ENCODE measurements at regions not wholly inside any gene's neighbourhood (a gene's known extent, or its start where the extent isn't known, plus 50 kb on each side); places are given as distances from the start of the nearest gene placed in this dataset.
A peak's percentile ranks its signal among the peaks of the same experiment; 100 is the strongest.

DNA sequence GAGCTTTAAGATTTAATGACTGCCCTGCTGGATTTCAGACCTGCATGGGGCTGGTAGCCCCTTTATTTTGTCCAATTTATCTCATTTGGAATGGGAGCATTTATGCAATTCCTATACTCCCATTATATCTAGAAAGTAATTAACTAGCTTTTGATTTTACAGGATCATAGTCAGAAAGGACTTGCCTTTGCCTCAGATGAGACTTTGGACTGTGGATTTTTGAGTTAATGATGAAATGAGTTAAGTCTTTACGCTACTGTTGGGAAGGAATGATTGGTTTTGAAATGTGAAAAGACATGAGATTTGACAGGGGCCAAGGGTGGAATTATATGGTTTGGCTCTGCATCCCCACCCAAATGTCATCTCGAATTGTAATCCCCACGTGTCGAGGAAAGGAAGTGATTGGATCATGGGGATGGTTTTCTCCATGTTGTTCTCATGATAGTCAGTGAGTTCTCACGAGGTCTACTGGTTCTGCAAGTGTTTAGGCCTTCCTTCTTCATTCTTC, 213.1 kb upstream of the DCN start:
- Histone ChIP-seq H3K9me3 (ENCODE audit: control insufficient read depth, insufficient read depth, low read length) (no peaks in the 10 kb centered on the region), H3K9ac (ENCODE audit: low read depth, low read length) (no peak overlapping the region), H3K4me3 (ENCODE audit: low read depth, low read length) (no peak overlapping the region), H3K36me3 (ENCODE audit: control insufficient read depth, insufficient read depth, low read length) (no peaks in the 10 kb centered on the region), H3K4me1 (ENCODE audit: control insufficient read depth, insufficient read depth, low read length) (no peaks in the 10 kb centered on the region), H3K27me3 (ENCODE audit: control insufficient read depth, insufficient read depth, low read length) (no peaks in the 10 kb centered on the region)

DNA sequence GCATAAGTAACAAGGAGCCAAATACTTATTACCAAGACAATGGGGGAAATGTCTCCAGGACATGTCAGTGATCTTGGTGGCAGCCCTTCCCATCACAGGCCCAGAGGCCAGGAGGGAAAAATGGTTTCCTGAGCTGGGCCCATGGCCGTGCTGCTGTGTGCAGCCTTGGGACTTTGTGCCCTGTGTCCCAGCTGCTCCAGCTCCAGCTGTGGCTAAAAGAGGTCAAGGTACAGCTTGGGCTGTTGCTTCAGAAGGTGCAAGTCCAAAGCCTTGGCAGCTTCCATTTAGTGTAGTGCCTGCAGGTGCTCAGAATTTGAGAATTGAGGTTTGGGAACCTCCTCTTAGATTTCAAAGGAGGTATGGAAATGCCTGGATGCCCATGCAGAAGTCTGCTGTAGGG, 212.3 kb upstream of the DCN start:
- H3K9ac ChIP-seq (ENCODE audit: low read depth, low read length): no peak overlapping the region

DNA sequence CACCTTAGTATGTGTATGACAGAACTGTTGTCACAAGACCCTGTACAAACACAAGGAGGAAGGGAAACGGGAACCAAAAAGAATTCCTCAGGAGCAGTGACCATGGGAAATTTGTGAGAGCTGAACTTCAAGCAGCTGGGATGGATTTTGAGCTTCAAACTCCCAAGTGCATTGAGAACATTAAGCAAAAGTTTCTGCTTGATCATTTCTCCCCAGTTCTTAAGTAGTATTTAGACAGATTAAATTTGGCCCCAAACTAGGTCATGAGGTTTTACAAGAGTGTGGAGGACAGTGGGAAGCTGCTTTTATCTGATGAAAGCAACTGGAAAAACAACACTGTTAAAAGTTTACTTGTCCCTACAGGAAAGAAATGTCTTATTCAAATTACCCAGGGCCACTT, 206.0 kb upstream of the DCN start:
- H3K4me3 ChIP-seq (ENCODE audit: low read depth, low read length): no peak overlapping the region
- no peaks in the 10 kb centered on the region for H3K27me3 ChIP-seq (ENCODE audit: control insufficient read depth, insufficient read depth, low read length)
- H3K4me1 ChIP-seq (ENCODE audit: control insufficient read depth, insufficient read depth, low read length): no peaks in the 10 kb centered on the region
- no peak overlapping the region for H3K9ac ChIP-seq (ENCODE audit: low read depth, low read length)
- no peaks in the 10 kb centered on the region for H3K36me3 ChIP-seq (ENCODE audit: control insufficient read depth, insufficient read depth, low read length)
- H3K9me3 ChIP-seq (ENCODE audit: control insufficient read depth, insufficient read depth, low read length): no peaks in the 10 kb centered on the region

More for the DNA sequence above, 212.3 kb upstream of the DCN start:
- no peaks in the 10 kb centered on the region for H3K36me3 ChIP-seq (ENCODE audit: control insufficient read depth, insufficient read depth, low read length)
- H3K27me3 ChIP-seq (ENCODE audit: control insufficient read depth, insufficient read depth, low read length): no peaks in the 10 kb centered on the region
- no peaks in the 10 kb centered on the region for H3K9me3 ChIP-seq (ENCODE audit: control insufficient read depth, insufficient read depth, low read length)
- H3K4me1 ChIP-seq (ENCODE audit: control insufficient read depth, insufficient read depth, low read length): no peaks in the 10 kb centered on the region
- H3K4me3 ChIP-seq (ENCODE audit: low read depth, low read length): no peak overlapping the region

DNA sequence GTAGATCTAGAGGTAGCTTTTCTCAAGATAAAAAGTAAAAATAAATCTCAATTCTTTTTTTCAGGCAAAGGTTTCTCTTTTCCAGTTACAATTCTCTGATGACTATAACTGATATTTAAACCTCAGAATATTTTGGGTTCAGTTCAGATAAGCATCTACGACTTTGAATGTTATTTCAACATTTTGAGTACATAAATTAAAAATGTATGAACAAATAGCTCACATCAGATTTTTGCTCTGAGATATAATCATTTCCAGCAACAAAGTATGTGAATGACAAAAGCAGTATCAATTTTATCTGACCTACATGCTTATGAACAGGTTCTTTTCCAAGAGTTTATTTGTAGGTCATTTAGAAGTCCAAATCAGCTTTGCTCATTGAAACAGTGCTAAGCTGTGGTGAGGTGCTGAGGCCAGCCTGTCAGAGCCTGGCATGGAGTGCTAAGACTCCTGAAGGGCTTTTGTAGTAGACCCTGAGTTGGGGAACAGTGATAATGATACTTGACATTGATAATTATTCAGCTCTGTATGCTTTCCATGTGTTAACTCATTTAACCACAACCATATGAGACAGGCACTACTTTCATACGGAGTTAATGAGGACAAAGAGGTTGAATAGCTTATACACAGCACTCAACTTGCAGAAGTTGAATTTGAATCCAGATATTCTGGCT, 205.0 kb upstream of the DCN start:
- Histone ChIP-seq H3K27me3 (ENCODE audit: control insufficient read depth, insufficient read depth, low read length) (no peaks in the 10 kb centered on the region), H3K4me1 (ENCODE audit: control insufficient read depth, insufficient read depth, low read length) (no peaks in the 10 kb centered on the region), H3K9ac (ENCODE audit: low read depth, low read length) (no peak overlapping the region), H3K4me3 (ENCODE audit: low read depth, low read length) (no peak overlapping the region), H3K36me3 (ENCODE audit: control insufficient read depth, insufficient read depth, low read length) (no peaks in the 10 kb centered on the region), H3K9me3 (ENCODE audit: control insufficient read depth, insufficient read depth, low read length) (no peaks in the 10 kb centered on the region)

DNA sequence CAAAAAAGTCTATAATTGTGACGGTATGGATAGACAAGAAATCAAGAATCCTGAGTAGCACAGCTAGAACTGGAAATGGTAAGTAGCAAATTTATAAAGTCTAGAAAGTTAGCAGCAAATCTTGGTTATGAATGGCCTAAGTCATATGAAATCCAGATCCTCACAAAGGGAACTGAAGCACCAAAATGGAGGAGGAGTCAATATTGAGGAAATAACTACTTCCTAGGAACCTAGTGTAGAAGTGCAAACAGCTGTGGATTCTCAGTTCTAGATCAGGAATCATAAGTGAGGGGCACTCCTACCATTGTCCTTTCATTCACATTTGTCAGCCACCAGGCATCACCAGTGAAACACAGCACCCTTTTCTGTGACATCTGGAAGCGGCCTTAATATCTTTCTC, 202.2 kb upstream of the DCN start:
- Histone ChIP-seq H3K4me3 (ENCODE audit: low read depth, low read length) (no peak overlapping the region), H3K27me3 (ENCODE audit: control insufficient read depth, insufficient read depth, low read length) (no peaks in the 10 kb centered on the region), H3K36me3 (ENCODE audit: control insufficient read depth, insufficient read depth, low read length) (no peaks in the 10 kb centered on the region), H3K9me3 (ENCODE audit: control insufficient read depth, insufficient read depth, low read length) (no peaks in the 10 kb centered on the region), H3K4me1 (ENCODE audit: control insufficient read depth, insufficient read depth, low read length) (peaks cover 11% of the 10 kb centered on the region), H3K9ac (ENCODE audit: low read depth, low read length) (no peak overlapping the region)

DNA sequence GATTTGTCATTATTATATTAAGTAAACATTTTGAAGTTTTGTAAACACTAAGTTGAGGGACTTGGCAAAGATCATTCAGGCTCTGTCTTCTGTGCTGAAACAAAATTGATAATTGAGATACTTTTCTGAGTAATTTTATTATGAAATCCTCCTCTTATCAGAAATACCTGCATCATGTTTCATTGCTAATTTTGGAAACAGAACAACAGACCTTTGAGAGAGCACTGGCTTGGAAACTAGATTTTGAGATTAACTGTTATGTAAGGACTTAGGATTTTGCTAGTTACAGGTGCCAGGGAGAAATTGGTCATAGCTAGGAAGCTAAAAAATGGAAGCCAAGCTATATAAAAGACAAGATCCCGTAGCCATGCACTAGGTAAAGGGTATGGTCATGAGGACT, 201.7 kb upstream of the DCN start:
- Histone ChIP-seq H3K36me3 (ENCODE audit: control insufficient read depth, insufficient read depth, low read length) (no peaks in the 10 kb centered on the region), H3K27me3 (ENCODE audit: control insufficient read depth, insufficient read depth, low read length) (no peaks in the 10 kb centered on the region), H3K4me1 (ENCODE audit: control insufficient read depth, insufficient read depth, low read length) (peaks cover 11% of the 10 kb centered on the region), H3K9ac (ENCODE audit: low read depth, low read length) (no peak overlapping the region), H3K4me3 (ENCODE audit: low read depth, low read length) (no peak overlapping the region), H3K9me3 (ENCODE audit: control insufficient read depth, insufficient read depth, low read length) (no peaks in the 10 kb centered on the region)

DNA sequence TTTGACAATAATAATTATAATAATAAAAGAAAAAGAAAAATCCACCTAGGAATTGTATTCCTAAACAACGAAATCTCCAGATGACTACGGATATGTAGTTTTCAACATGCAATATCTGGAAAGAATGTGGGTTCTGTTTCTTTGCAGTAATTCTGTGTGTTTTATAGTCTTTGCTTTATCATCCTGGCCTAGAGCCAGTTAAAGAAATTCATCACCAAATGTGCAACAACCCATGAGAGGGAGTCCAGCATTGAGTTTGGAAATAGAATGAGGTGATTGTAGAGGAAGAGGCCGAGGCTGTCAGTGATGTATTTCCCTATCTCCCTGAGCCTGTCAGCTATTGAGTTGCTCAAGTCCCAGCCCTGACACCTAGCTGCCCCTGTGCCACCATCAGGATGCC, 200.5 kb upstream of the DCN start:
- H3K9me3 ChIP-seq (ENCODE audit: control insufficient read depth, insufficient read depth, low read length): no peaks in the 10 kb centered on the region
- H3K36me3 ChIP-seq (ENCODE audit: control insufficient read depth, insufficient read depth, low read length): no peaks in the 10 kb centered on the region
- no peaks in the 10 kb centered on the region for H3K27me3 ChIP-seq (ENCODE audit: control insufficient read depth, insufficient read depth, low read length)
- H3K4me1 ChIP-seq (ENCODE audit: control insufficient read depth, insufficient read depth, low read length): peaks cover 11% of the 10 kb centered on the region
- H3K9ac ChIP-seq (ENCODE audit: low read depth, low read length): no peak overlapping the region
- H3K4me3 ChIP-seq (ENCODE audit: low read depth, low read length): no peak overlapping the region

DNA sequence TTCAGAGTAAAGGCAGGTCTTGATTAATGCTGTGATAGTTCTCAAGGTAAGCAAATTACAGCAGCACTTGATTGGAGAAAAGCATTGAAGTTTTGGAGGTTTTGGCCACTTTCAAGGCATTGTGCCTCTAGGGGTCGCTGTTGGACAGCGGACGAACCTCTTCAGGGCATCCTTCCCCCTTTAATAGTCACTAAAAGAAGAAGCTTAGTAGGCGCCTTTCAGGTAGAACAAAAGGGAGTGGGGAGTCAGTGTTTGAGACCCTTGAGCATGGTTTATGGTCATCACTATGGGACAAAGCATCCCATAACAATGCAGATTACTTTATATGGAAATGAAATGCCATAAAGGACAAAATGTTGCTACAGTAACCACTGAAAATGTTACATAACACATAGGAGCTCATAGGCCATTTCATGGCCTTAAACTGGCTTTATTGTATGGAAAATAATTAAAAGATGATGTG, 199.5 kb upstream of the DCN start:
- Histone ChIP-seq H3K9ac (ENCODE audit: low read depth, low read length) (peak overlapping the region; percentile 5), H3K9me3 (ENCODE audit: control insufficient read depth, insufficient read depth, low read length) (no peaks in the 10 kb centered on the region), H3K4me3 (ENCODE audit: low read depth, low read length) (peak overlapping the region; percentile 26), H3K36me3 (ENCODE audit: control insufficient read depth, insufficient read depth, low read length) (no peaks in the 10 kb centered on the region), H3K4me1 (ENCODE audit: control insufficient read depth, insufficient read depth, low read length) (peaks cover 15% of the 10 kb centered on the region), H3K27me3 (ENCODE audit: control insufficient read depth, insufficient read depth, low read length) (no peaks in the 10 kb centered on the region)

DNA sequence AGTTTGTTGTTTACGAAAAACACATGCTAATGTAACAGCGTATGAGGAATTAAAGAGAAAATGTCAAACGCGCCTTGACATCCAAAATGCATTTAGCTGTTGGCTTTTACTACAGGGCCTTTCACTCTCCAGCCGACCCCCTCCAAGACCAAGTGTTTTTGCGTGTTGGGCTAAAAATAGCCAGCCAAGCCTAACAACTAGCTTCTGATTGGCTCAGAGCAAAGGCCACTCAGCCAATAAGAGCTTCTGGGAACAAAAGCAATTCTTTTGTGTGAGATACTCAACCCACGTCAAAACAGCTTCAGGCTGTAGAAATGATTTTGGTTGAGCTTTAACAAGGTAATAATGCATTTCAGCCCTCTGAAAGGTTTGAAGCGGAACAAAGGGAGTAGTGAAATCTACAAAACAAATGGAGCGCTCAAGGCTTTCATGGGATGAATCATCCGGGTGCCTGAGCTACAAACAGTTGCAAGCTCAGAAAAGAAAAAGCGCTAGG, 198.7 kb upstream of the DCN start:
- Histone ChIP-seq H3K9me3 (ENCODE audit: control insufficient read depth, insufficient read depth, low read length) (no peaks in the 10 kb centered on the region), H3K4me3 (ENCODE audit: low read depth, low read length) (peak overlapping the region; percentile 26), H3K9ac (ENCODE audit: low read depth, low read length) (no peak overlapping the region), H3K27me3 (ENCODE audit: control insufficient read depth, insufficient read depth, low read length) (no peaks in the 10 kb centered on the region), H3K4me1 (ENCODE audit: control insufficient read depth, insufficient read depth, low read length) (peaks cover 17% of the 10 kb centered on the region), H3K36me3 (ENCODE audit: control insufficient read depth, insufficient read depth, low read length) (no peaks in the 10 kb centered on the region)

DNA sequence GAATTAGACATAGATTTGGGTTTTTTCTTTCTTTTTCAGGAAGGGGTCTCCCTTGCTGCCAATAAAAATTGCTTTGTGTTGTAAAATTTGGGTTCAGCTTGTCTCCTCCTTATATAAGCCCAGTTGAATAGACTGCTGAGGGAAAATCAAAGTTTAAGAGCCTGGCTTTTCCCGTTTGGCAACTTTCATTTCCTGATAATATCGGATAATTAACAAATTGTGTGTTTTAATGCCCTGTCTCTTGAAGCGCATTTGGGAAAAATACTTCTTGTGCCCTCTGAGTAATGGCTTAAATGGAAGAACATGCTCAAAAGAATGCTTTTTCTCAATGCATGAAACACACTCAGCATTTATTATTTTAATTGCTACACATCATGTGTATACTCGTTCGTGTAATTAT, 198.0 kb upstream of the DCN start:
- Histone ChIP-seq H3K9me3 (ENCODE audit: control insufficient read depth, insufficient read depth, low read length) (no peaks in the 10 kb centered on the region), H3K4me3 (ENCODE audit: low read depth, low read length) (peak overlapping the region; percentile 26), H3K9ac (ENCODE audit: low read depth, low read length) (no peak overlapping the region), H3K4me1 (ENCODE audit: control insufficient read depth, insufficient read depth, low read length) (peaks cover 17% of the 10 kb centered on the region), H3K27me3 (ENCODE audit: control insufficient read depth, insufficient read depth, low read length) (no peaks in the 10 kb centered on the region), H3K36me3 (ENCODE audit: control insufficient read depth, insufficient read depth, low read length) (no peaks in the 10 kb centered on the region)

DNA sequence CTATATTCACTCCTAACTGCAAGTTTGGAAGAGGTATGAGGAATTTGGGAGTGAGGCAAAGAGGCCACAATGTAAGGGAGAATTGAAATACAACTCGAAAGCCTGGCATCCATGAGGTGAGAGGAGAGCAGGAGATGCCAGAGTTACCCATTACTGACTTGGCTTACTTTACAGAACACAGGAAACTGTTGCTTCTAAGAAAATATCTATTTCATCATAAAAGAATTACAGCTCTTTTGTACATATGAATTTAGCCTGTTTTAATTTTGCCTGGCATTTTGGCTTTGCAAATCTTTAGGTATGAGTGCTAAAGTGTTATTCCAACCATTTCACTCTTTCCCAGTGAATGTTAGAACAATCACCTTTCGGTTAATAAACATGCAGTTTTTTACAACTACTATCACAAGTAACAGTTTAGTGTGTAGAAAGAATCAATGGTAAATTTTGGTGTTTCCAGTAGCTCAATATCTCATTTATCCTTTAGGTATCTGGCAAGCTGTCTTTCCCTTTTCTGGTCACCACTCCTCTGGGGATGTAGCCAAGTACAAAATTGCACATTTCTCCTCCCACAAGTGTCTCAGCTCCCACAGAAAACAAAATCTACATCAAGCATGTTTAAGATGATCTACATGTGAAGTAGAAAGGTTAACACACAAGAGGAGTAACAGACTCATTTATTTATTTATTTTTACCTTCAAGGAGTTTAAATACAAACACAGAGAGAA, 196.6 kb upstream of the DCN start:
- Histone ChIP-seq H3K9ac (ENCODE audit: low read depth, low read length) (no peak overlapping the region), H3K27me3 (ENCODE audit: control insufficient read depth, insufficient read depth, low read length) (no peaks in the 10 kb centered on the region)

DNA sequence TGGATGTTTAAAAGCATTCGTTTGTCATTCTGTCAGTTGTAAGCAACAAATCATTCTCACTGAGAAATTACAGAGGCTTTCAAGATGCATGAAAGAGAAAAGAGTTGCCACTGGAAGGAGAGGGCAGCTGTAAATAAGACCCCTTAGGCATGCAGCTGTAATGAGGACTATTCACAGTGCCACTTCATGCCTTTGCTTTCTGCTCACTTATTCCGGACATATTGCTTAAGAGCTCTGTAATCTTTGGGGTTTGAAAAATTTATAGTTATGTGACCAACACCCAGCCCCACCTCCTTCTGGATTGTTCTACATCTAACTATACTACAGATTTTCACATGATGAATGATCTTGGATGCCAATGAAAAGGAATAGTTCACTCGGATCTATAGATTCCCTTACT, 194.8 kb upstream of the DCN start:
- no peaks in the 10 kb centered on the region for H3K9me3 ChIP-seq (ENCODE audit: control insufficient read depth, insufficient read depth, low read length)
- no peak overlapping the region for H3K9ac ChIP-seq (ENCODE audit: low read depth, low read length)
- no peaks in the 10 kb centered on the region for H3K27me3 ChIP-seq (ENCODE audit: control insufficient read depth, insufficient read depth, low read length)
- peaks cover 15% of the 10 kb centered on the region for H3K4me1 ChIP-seq (ENCODE audit: control insufficient read depth, insufficient read depth, low read length)
- H3K4me3 ChIP-seq (ENCODE audit: low read depth, low read length): no peak overlapping the region
- no peaks in the 10 kb centered on the region for H3K36me3 ChIP-seq (ENCODE audit: control insufficient read depth, insufficient read depth, low read length)

More for the DNA sequence above, 196.6 kb upstream of the DCN start:
- no peaks in the 10 kb centered on the region for H3K9me3 ChIP-seq (ENCODE audit: control insufficient read depth, insufficient read depth, low read length)
- H3K4me3 ChIP-seq (ENCODE audit: low read depth, low read length): no peak overlapping the region
- H3K4me1 ChIP-seq (ENCODE audit: control insufficient read depth, insufficient read depth, low read length): peaks cover 17% of the 10 kb centered on the region
- no peaks in the 10 kb centered on the region for H3K36me3 ChIP-seq (ENCODE audit: control insufficient read depth, insufficient read depth, low read length)

Data from iPS-15b (cell line).